Aorta (tissue), 5 donors: ENCODE measurements at regions not wholly inside any gene's neighbourhood (a gene's known extent, or its start where the extent isn't known, plus 50 kb on each side); places are given as distances from the start of the nearest gene placed in this dataset.

Experiments used
- ATAC-seq: fragments of 200-7000 bp; cut with Tn5 transposase; one replicate; pipeline ENCODE4 v1.9.1; 2022; ENCODE audit warnings: moderate library complexity; ENCODE audit not compliant: low FRiP score
- DNase-seq, 2 donors: peaks; one replicate each; pipeline ENCODE4 v3.0.0-alpha.2; 2020
- H3K27ac ChIP-seq, 2 donors: one replicate each; pipeline ENCODE4 v1.5.1; 2013; ENCODE audit warnings: low read length in 2 of 2, mild to moderate bottlenecking in 2 of 2, moderate library complexity in 2 of 2, control low read depth in 1 of 2, inconsistent platforms in 1 of 2, low read depth in 1 of 2
- H3K27me3 ChIP-seq, 2 donors: one replicate each; pipeline ENCODE4 v1.6.1; 2013; ENCODE audit warnings: control low read depth in 1 of 2, low read length in 1 of 2, mild to moderate bottlenecking in 1 of 2, moderate library complexity in 1 of 2; ENCODE audit not compliant: insufficient read depth in 2 of 2, control insufficient read depth in 1 of 2
- H3K36me3 ChIP-seq, 2 donors: one replicate each; pipeline ENCODE4 v1.6.1; 2013; ENCODE audit warnings: control low read depth in 1 of 2, low read length in 1 of 2, mild to moderate bottlenecking in 1 of 2; ENCODE audit not compliant: insufficient read depth in 2 of 2, control insufficient read depth in 1 of 2
- H3K4me1 ChIP-seq, 2 donors: one replicate each; pipeline ENCODE4 v1.6.1; 2013; ENCODE audit warnings: low read length in 2 of 2, control low read depth in 1 of 2, mild to moderate bottlenecking in 1 of 2, moderate library complexity in 1 of 2; ENCODE audit not compliant: insufficient read depth in 2 of 2, control insufficient read depth in 1 of 2
- H3K4me3 ChIP-seq, 2 donors: one replicate each; pipeline ENCODE4 v1.5.1; 2013; ENCODE audit warnings: low read length in 2 of 2, control low read depth in 1 of 2, mild to moderate bottlenecking in 1 of 2
- H3K9me3 ChIP-seq: one replicate; pipeline ENCODE4 v1.6.1; 2013; ENCODE audit warnings: mild to moderate bottlenecking, low read length; ENCODE audit not compliant: control insufficient read depth
- WGBS, 2 donors: extraction: QIAGEN DNeasy Blood & Tissue Kit; methylation state at CpG; one replicate each; pipeline ENCODE4 v1.1.7; 2013; 5-methylcytosine and 5-hydroxymethylcytosine counted together
- intact Hi-C, 2 donors: fragments of 100-400 bp; cut with DNase I; formaldehyde crosslinking; loops; one replicate each; pipeline versions ENCODE4 v1.14.2 to v1.15.0; 2022
- donor health status: healthy with polysubstance abuse.
- donor health status: Bipolar disorder and iron deficiency.
- donor health status: DM: no; HTN: no; CAD: no.
- donor health status: DM: no; HTN: no; CAD: no.
- donor health status: DM: yes; HTN: yes; CAD: no.

GRCh38 chr12:131381716-131382430 is 329.0 kb upstream of the SFSWAP start:
- no peaks in the 10 kb centered on the region for H3K27me3 ChIP-seq
- WGBS, 2 donors: 61 to 65% methylated on average over 19 to 22 of the region's 22 CpGs

DNA sequence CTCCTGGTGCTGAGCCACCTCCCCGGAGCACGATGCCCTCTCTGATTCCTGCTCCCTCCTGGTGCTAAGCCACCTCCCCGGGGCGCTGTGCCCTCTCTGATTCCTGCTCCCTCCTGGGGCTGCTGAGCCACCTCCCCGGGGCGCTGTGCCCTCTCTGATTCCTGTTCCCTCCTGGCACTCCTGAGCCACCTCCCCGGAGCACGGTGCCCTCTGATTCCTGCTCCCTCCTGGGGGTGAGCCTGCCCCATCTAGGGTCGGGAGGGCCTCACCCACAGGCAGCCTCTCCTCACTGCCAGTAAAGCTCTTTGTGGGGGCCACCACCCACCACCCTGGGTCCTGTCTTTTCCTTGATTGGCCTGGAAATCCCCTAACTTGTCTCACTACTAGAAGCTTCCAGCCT is 327.6 kb upstream of the SFSWAP start:
- DNase-seq (no peak), ATAC-seq (no peak)
- H3K4me1 ChIP-seq: no peaks in the 10 kb centered on the region
- H3K27me3 ChIP-seq: no peaks in the 10 kb centered on the region
- H3K4me3 ChIP-seq: no peak overlapping the region
- intact Hi-C loops: no loop called here
- no peak overlapping the region for H3K27ac ChIP-seq
- WGBS, 2 donors: 84 to 86% methylated on average over 9 of the region's 9 CpGs
- no peaks in the 10 kb centered on the region for H3K36me3 ChIP-seq
- H3K9me3 ChIP-seq: no peaks in the 10 kb centered on the region

More at GRCh38 chr12:131381716-131382430, 329.0 kb upstream of the SFSWAP start:
- Histone ChIP-seq H3K4me3 (no peak overlapping the region), H3K27ac (no peak overlapping the region), H3K9me3 (no peaks in the 10 kb centered on the region), H3K4me1 (no peaks in the 10 kb centered on the region), H3K36me3 (no peaks in the 10 kb centered on the region)
- ATAC-seq (no peak), DNase-seq (no peak)
- intact Hi-C loops: no loop called here

GRCh38 chr12:131383741-131384543 is 326.9 kb upstream of the SFSWAP start:
- no peak for ATAC-seq
- Histone ChIP-seq H3K9me3 (no peaks in the 10 kb centered on the region), H3K27me3 (no peaks in the 10 kb centered on the region), H3K4me3 (no peak overlapping the region), H3K27ac (no peak overlapping the region), H3K4me1 (no peaks in the 10 kb centered on the region), H3K36me3 (no peaks in the 10 kb centered on the region)
- DNase-seq: no peak
- 48 to 50% methylated on average over 21 of the region's 21 CpGs for WGBS, 2 donors
- intact Hi-C loops: no loop called here

DNA sequence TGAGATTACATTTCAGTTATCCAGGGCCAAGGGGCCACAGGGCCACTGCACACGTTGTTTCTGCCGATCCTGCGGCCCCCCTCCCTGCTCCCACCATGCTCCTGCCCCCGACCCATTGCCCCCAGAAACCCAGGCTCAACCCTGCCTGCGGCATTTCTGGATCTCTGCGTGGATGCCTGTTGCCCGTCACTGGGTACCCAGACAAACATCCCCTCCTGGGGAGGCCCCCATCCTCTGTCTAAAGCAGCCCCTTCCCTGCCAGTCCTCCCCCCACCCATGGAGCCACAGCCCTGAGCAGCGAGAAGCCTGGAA is 326.4 kb upstream of the SFSWAP start:
- Histone ChIP-seq H3K9me3 (no peaks in the 10 kb centered on the region), H3K4me1 (no peaks in the 10 kb centered on the region), H3K4me3 (no peak overlapping the region), H3K27me3 (no peaks in the 10 kb centered on the region), H3K27ac (no peak overlapping the region), H3K36me3 (no peaks in the 10 kb centered on the region)
- intact Hi-C loops: no loop called here
- no peak for ATAC-seq
- DNase-seq: no peak
- WGBS, 2 donors: 38 to 51% methylated on average over 8 of the region's 8 CpGs

DNA sequence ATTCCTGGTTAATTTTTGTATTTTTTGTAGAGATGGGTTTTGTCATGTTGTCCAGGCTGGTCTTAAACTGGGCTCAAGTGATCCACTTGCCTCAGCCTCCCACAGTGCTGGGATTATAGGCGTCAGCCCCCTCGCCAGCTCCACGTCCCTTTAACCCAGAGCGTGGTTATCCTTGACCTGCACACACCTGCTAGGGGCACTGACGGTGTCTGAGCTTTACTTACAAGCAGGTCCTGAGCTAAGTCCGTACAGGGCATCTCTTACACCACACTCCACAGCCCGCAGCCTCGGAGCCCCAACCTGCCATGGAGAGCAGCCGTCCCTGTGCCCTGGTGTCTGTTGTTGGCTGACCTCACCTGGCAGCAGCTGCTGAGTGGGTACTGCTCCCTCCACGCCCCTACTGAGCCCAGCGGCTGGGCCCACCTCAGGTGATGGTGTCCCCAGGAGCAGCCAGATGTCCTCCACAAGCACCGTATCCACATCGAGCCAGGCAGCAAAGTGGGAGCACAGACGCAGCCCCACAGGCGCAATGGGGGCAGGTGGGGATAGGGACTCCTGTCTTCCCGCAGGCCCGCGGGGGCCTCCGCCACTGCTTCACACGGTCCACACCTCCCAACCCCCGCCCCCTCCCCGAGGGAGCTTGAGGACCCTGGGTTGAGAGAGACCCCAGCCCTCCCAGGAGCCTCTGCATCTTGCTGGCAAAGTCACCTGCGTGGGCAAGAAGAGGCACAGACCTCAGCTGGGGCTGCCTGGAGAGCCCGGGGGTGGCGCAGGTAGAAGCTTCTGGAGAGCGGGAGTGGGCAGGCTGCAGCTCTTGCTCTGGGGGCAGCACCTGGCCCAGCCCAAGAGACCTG is 325.4 kb upstream of the SFSWAP start:
- H3K36me3 ChIP-seq: no peaks in the 10 kb centered on the region
- intact Hi-C loops: no loop called here
- no peaks in the 10 kb centered on the region for H3K9me3 ChIP-seq
- no peak overlapping the region for H3K4me3 ChIP-seq
- H3K27ac ChIP-seq: no peak overlapping the region
- DNase-seq (no peak), ATAC-seq (no peak)
- no peaks in the 10 kb centered on the region for H3K4me1 ChIP-seq
- 69 to 75% methylated on average over 26 of the region's 26 CpGs for WGBS, 2 donors
- H3K27me3 ChIP-seq: no peaks in the 10 kb centered on the region

GRCh38 chr12:131386167-131386521 is 324.7 kb upstream of the SFSWAP start:
- Histone ChIP-seq H3K9me3 (no peaks in the 10 kb centered on the region), H3K36me3 (no peaks in the 10 kb centered on the region), H3K27ac (no peak overlapping the region), H3K27me3 (no peaks in the 10 kb centered on the region), H3K4me1 (no peaks in the 10 kb centered on the region), H3K4me3 (no peak overlapping the region)
- 49 to 61% methylated on average over 5 to 9 of the region's 9 CpGs for WGBS, 2 donors
- DNase-seq (no peak), ATAC-seq (no peak)
- intact Hi-C loops: no loop called here

- no peaks in the 10 kb centered on the region for H3K36me3 ChIP-seq
- 56 to 63% methylated on average over 11 of the region's 11 CpGs for WGBS, 2 donors
- DNase-seq (no peak), ATAC-seq (no peak)
- no peaks in the 10 kb centered on the region for H3K27me3 ChIP-seq
- no peaks in the 10 kb centered on the region for H3K9me3 ChIP-seq
- H3K27ac ChIP-seq: no peak overlapping the region
- H3K4me3 ChIP-seq: no peak overlapping the region
- intact Hi-C loops: no loop called here
- H3K4me1 ChIP-seq: no peaks in the 10 kb centered on the region
Measured at GRCh38 chr12:131386781-131387180, 324.1 kb upstream of the SFSWAP start.

DNA sequence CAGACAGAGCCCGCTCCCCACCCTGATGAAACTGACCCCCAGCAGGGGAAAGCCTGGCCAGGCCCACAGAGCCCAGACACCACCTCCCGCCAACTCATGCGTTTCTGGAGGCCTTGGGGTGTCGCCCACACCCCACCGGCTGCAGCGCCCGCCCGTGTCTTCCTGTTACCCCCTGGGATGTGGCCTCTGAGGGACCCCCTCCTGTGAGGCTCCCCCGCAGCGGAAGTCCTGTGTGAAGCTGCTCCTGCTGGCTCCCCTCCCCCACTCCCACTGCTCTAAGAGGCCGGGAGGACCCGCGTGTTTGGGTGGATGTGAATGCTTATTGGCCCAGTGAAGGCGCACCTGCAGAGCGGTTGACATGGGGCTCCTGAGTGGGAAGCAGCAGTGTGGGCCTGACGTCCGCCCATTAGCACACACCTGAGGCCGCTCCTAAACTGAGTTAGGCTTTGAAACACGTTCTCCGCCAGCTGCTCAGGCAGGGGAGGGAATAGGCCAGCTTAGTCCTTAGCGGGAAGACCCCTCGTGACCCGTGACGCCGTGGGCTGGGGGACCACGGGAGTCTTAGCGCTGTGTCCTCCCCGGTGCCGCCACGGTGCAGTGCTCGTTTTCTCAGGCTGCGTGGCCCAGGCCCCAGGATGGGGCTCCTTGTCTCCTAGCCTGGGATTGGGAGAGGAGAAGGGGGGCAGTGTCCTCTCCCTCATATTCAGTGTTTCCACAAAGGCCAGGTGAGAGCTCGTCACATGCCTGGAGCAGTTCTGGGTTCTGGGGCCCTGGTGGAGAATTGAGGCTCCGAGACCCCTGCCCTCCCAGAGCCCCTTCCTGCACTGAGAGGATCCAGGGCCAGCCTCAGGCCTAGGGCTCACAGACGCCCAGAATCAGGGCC is 323.4 kb upstream of the SFSWAP start:
- H3K36me3 ChIP-seq: no peaks in the 10 kb centered on the region
- ATAC-seq (no peak), DNase-seq (no peak)
- H3K9me3 ChIP-seq: no peaks in the 10 kb centered on the region
- H3K27ac ChIP-seq: no peak overlapping the region
- intact Hi-C loops: no loop called here
- WGBS, 2 donors: 68 to 72% methylated on average over 34 to 35 of the region's 35 CpGs
- no peaks in the 10 kb centered on the region for H3K4me1 ChIP-seq
- no peak overlapping the region for H3K4me3 ChIP-seq
- H3K27me3 ChIP-seq: no peaks in the 10 kb centered on the region
